Kidney (tissue), 13 donors: ENCODE measurements at regions not wholly inside any gene's neighbourhood (a gene's known extent, or its start where the extent isn't known, plus 50 kb on each side); places are given as distances from the start of the nearest gene placed in this dataset.
"Not testable (repeated sequence)": the region's sequence is repeated elsewhere in the genome, so short reads cannot be mapped to it uniquely, and the experiment has no call there.

Experiments used
- DNase-seq, 5 donors: peaks; one replicate each; pipeline ENCODE4 v3.0.0-alpha.2; 2013 to 2020
- FAIRE-seq: peaks from 2 replicates; lab custom pipeline; 2012; peaks lifted over from hg19 to GRCh38; lab: Jason Lieb, UNC
- H3K27ac ChIP-seq, 2 donors: one replicate each; pipeline ENCODE4 v1.7.0; 2013; ENCODE audit warnings: low read depth in 2 of 2, low read length in 2 of 2, inconsistent platforms in 1 of 2
- H3K27me3 ChIP-seq: one replicate; pipeline ENCODE4 v1.7.1; 2013; ENCODE audit warnings: low read length, inconsistent platforms; ENCODE audit not compliant: control insufficient read depth, insufficient read depth
- H3K36me3 ChIP-seq, 3 donors: one replicate each; pipeline versions ENCODE4 v1.7.0 to v1.7.1; 2013; ENCODE audit warnings: low read length in 3 of 3, control low read depth in 1 of 3, inconsistent platforms in 1 of 3; ENCODE audit not compliant: insufficient read depth in 3 of 3, control insufficient read depth in 2 of 3
- H3K4me1 ChIP-seq, 3 donors: one replicate each; pipeline versions ENCODE4 v1.7.0 to v1.7.1; 2013; ENCODE audit warnings: low read length in 3 of 3, inconsistent platforms in 1 of 3, low read depth in 1 of 3; ENCODE audit not compliant: control insufficient read depth in 2 of 3, insufficient read depth in 2 of 3
- H3K4me3 ChIP-seq, 3 donors: one replicate each; pipeline versions ENCODE4 v1.7.0 to v1.8.1; 2013; ENCODE audit warnings: low read length in 3 of 3, control low read depth in 1 of 3, inconsistent platforms in 1 of 3
- H3K9ac ChIP-seq, 3 donors: one replicate each; pipeline versions ENCODE4 v1.7.0 to v1.7.1; 2013; ENCODE audit warnings: low read length in 3 of 3, control low read depth in 1 of 3, inconsistent platforms in 1 of 3
- H3K9me3 ChIP-seq, 3 donors: one replicate each; pipeline versions ENCODE4 v1.7.0 to v1.7.1; 2013; ENCODE audit warnings: low read length in 3 of 3, control low read depth in 1 of 3, inconsistent platforms in 1 of 3; ENCODE audit not compliant: control insufficient read depth in 2 of 3, insufficient read depth in 1 of 3
- CTCF ChIP-seq: IDR thresholded peaks from 3 replicates; pipeline ENCODE4 v1.5.1; 2012; ENCODE audit warnings: mild to moderate bottlenecking, moderate library complexity, borderline replicate concordance; ENCODE audit not compliant: insufficient read depth; ENCODE audit errors: extremely low read depth
- intact Hi-C: fragments of 100-400 bp; cut with DNase I; formaldehyde crosslinking; loops from one replicate; pipeline ENCODE4 v1.11.1; 2022
- donor health status: control.
- donor health status: control.
- donor health status: control.
- donor health status: control.
- donor health status: control.
- donor health status: DM: yes; HTN: yes; CAD: no.
- donor health status: Normal renal cell carcinoma (clear cell type).

GRCh38 chr10:16195894-16196293, 240.9 kb upstream of the PTER start:
- no peak for TF ChIP-seq CTCF
- no peak for DNase-seq
- Histone ChIP-seq H3K4me3 (no peak overlapping the region), H3K9me3 (no peaks in the 10 kb centered on the region), H3K4me1 (no peaks in the 10 kb centered on the region), H3K27ac (no peak overlapping the region), H3K36me3 (no peaks in the 10 kb centered on the region), H3K9ac (no peak overlapping the region), H3K27me3 (no peaks in the 10 kb centered on the region)
- no peak for FAIRE-seq
- intact Hi-C loops = no loop called here

- Histone ChIP-seq H3K9ac (no peak overlapping the region), H3K36me3 (no peaks in the 10 kb centered on the region), H3K4me1 (no peaks in the 10 kb centered on the region), H3K27ac (no peak overlapping the region), H3K4me3 (no peak overlapping the region), H3K27me3 (no peaks in the 10 kb centered on the region), H3K9me3 (no peaks in the 10 kb centered on the region)
- DNase-seq (no peak), FAIRE-seq (no peak)
- TF ChIP-seq CTCF = no peak
- intact Hi-C loops = no loop called here
Observed at GRCh38 chr10:16199216-16199615, 237.6 kb upstream of the PTER start.

GRCh38 chr10:16223618-16224017, 213.2 kb upstream of the PTER start:
- not testable (repeated sequence) for DNase-seq, FAIRE-seq, H3K36me3 ChIP-seq

GRCh38 chr10:16227674-16228073, 209.1 kb upstream of the PTER start:
- no peak overlapping the region for H3K4me3 ChIP-seq
- H3K9ac ChIP-seq = no peak overlapping the region
- no peak for FAIRE-seq
- H3K4me1 ChIP-seq = no peaks in the 10 kb centered on the region
- no peak for DNase-seq
- no peaks in the 10 kb centered on the region for H3K27me3 ChIP-seq
- H3K36me3 ChIP-seq = no peaks in the 10 kb centered on the region
- no peak for TF ChIP-seq CTCF
- H3K27ac ChIP-seq = no peak overlapping the region
- intact Hi-C loops = no loop called here
- peaks cover 0 to 25% (median 2%) of the 10 kb centered on the region in 3 donors for H3K9me3 ChIP-seq

More at GRCh38 chr10:16223618-16224017, 213.2 kb upstream of the PTER start:
- intact Hi-C loops, H3K4me1 ChIP-seq, H3K27me3 ChIP-seq, H3K4me3 ChIP-seq, H3K27ac ChIP-seq, H3K9ac ChIP-seq: not testable (repeated sequence)
- H3K9me3 ChIP-seq = peaks cover 0 to 31% (median 6%) of the 10 kb centered on the region in 3 donors
